H1 (cell line): ENCODE measurements at regions not wholly inside any gene's neighbourhood (a gene's known extent, or its start where the extent isn't known, plus 50 kb on each side); places are given as distances from the start of the nearest gene placed in this dataset.
"Not testable (repeated sequence)": the region's sequence is repeated elsewhere in the genome, so short reads cannot be mapped to it uniquely, and the experiment has no call there.

Source experiments
- CTCF ChIA-PET: fragments of 300-600 bp; sonication (Branson Sonifier 250); formaldehyde crosslinking; loops from one replicate; lab custom pipeline; 2021; ENCODE audit not compliant: partially characterized antibody; lab: Charles Lee
- POLR2A ChIA-PET: fragments of 300-600 bp; sonication (Branson Sonifier 250); formaldehyde crosslinking; loops from one replicate; lab custom pipeline; 2021; ENCODE audit warnings: inconsistent platforms; ENCODE audit not compliant: partially characterized antibody; lab: Charles Lee
- DNase-seq, 2 experiments: peaks; one replicate each; pipeline versions ENCODE4 v3.0.0 to v3.0.0-alpha.2; 2010 to 2022; ENCODE audit warnings: low spot score in 2 of 2, low read depth in 1 of 2, mixed read lengths in 1 of 2
- FAIRE-seq: peaks from 2 replicates; lab custom pipeline; 2011; peaks lifted over from hg19 to GRCh38; lab: Jason Lieb, UNC
- H2AFZ ChIP-seq: 2 replicates; pipeline ENCODE4 v1.8.1; 2012; ENCODE audit warnings: low read length, inconsistent platforms
- H2AK5ac ChIP-seq: 2 replicates; pipeline ENCODE4 v1.6.1; 2013; ENCODE audit warnings: low read depth, low read length
- H2BK120ac ChIP-seq: replicated peaks from 2 replicates; pipeline ENCODE3; 2013; ENCODE audit warnings: low read depth, low read length, inconsistent platforms
- H2BK12ac ChIP-seq: 2 replicates; pipeline ENCODE4 v1.6.1; 2013; ENCODE audit warnings: low read depth, low read length
- H2BK15ac ChIP-seq: 2 replicates; pipeline ENCODE4 v1.6.1; 2013; ENCODE audit warnings: low read length
- H2BK20ac ChIP-seq: 2 replicates; pipeline ENCODE4 v1.6.1; 2013; ENCODE audit warnings: low read length
- H2BK5ac ChIP-seq: 2 replicates; pipeline ENCODE4 v1.6.1; 2013; ENCODE audit warnings: low read depth, low read length
- H3K14ac ChIP-seq: 2 replicates; pipeline ENCODE4 v1.6.1; 2013; ENCODE audit warnings: inconsistent platforms; ENCODE audit not compliant: insufficient read length
- H3K18ac ChIP-seq: 2 replicates; pipeline ENCODE4 v1.6.1; 2013; ENCODE audit warnings: low read length; ENCODE audit errors: extremely low read depth
- H3K23ac ChIP-seq: 2 replicates; pipeline ENCODE4 v1.6.1; 2013; ENCODE audit warnings: inconsistent platforms; ENCODE audit not compliant: insufficient read length
- H3K23me2 ChIP-seq: 2 replicates; pipeline ENCODE4 v1.6.1; 2013; ENCODE audit warnings: low read depth, low read length
- H3K27ac ChIP-seq: 2 replicates; pipeline ENCODE4 v1.6.1; 2011; ENCODE audit warnings: low read depth, low read length, inconsistent platforms
- H3K27me3 ChIP-seq, 4 experiments: replicated peaks in 1 of 4; 1 replicate in 1 of 4; 2 replicates in 3 of 4; pipeline versions ENCODE4 v1.6.1 to v1.8.1; 2011 to 2013; ENCODE audit warnings: low read length in 3 of 4, mild to moderate bottlenecking in 3 of 4, inconsistent platforms in 2 of 4, mixed read lengths in 2 of 4, moderate library complexity in 1 of 4; ENCODE audit not compliant: control insufficient read depth in 3 of 4, insufficient read depth in 3 of 4; ENCODE audit errors: extremely low read depth in 1 of 4
- H3K36me3 ChIP-seq, 4 experiments: 2 replicates each; pipeline versions ENCODE4 v1.6.1 to v1.8.1; 2011 to 2013; ENCODE audit warnings: mild to moderate bottlenecking in 4 of 4, low read length in 3 of 4, moderate library complexity in 2 of 4, control low read depth in 1 of 4, inconsistent platforms in 1 of 4; ENCODE audit not compliant: insufficient read depth in 4 of 4, control insufficient read depth in 2 of 4
- H3K4ac ChIP-seq: replicated peaks from 2 replicates; pipeline ENCODE3; 2013; ENCODE audit warnings: low read length, low read depth, mixed read lengths, inconsistent platforms; ENCODE audit not compliant: insufficient read length
- H3K4me1 ChIP-seq, 4 experiments: replicated peaks in 1 of 4; 1 replicate in 1 of 4; 2 replicates in 3 of 4; pipeline versions ENCODE4 v1.6.1 to v1.8.1; 2011 to 2013; ENCODE audit warnings: low read length in 3 of 4, inconsistent platforms in 2 of 4, mixed read lengths in 1 of 4; ENCODE audit not compliant: insufficient read depth in 4 of 4, control insufficient read depth in 3 of 4
- H3K4me2 ChIP-seq, 2 experiments: 2 replicates each; pipeline versions ENCODE4 v1.6.1 to v1.8.1; 2011 to 2013; ENCODE audit warnings: low read depth in 2 of 2, low read length in 2 of 2, control low read depth in 1 of 2, inconsistent platforms in 1 of 2, mild to moderate bottlenecking in 1 of 2; ENCODE audit not compliant: insufficient read depth in 1 of 2
- H3K4me3 ChIP-seq, 4 experiments: fragments of 200-600, 300-600 bp in 1 of 4; sonication (generic), shearing (Covaris generic), sonication (Bioruptor Twin) in 1 of 4; 2 replicates each; pipeline versions ENCODE4 v1.5.1 to v1.8.1; 2011 to 2016; ENCODE audit warnings: low read length in 4 of 4, low read depth in 3 of 4, control low read depth in 2 of 4, inconsistent platforms in 2 of 4, mild to moderate bottlenecking in 2 of 4, mixed read lengths in 1 of 4, moderate library complexity in 1 of 4; ENCODE audit not compliant: insufficient read depth in 2 of 4; ENCODE audit errors: extremely low read depth in 1 of 4
- H3K56ac ChIP-seq: replicated peaks from 2 replicates; pipeline ENCODE3; 2013; ENCODE audit warnings: low read depth, mild to moderate bottlenecking, mixed read lengths, low read length, inconsistent platforms; ENCODE audit not compliant: insufficient read length
- H3K79me1 ChIP-seq: 2 replicates; pipeline ENCODE4 v1.6.1; 2013; ENCODE audit warnings: low read depth, low read length, control low read depth
- H3K79me2 ChIP-seq, 2 experiments: 2 replicates each; pipeline versions ENCODE4 v1.6.1 to v1.8.1; 2012 to 2013; ENCODE audit warnings: low read length in 2 of 2, mild to moderate bottlenecking in 2 of 2, inconsistent platforms in 1 of 2; ENCODE audit not compliant: insufficient read depth in 2 of 2, control insufficient read depth in 1 of 2
- H3K9ac ChIP-seq, 4 experiments: replicated peaks in 1 of 4; 1 replicate in 1 of 4; 2 replicates in 3 of 4; pipeline versions ENCODE4 v1.6.1 to v1.8.1; 2011 to 2013; ENCODE audit warnings: low read depth in 3 of 4, low read length in 3 of 4, control low read depth in 2 of 4, mild to moderate bottlenecking in 2 of 4, moderate library complexity in 2 of 4, inconsistent platforms in 1 of 4; ENCODE audit errors: extremely low read depth in 1 of 4
- H3K9me3 ChIP-seq, 2 experiments: 2 replicates each; pipeline versions ENCODE4 v1.6.1 to v1.8.1; 2012 to 2013; ENCODE audit warnings: mild to moderate bottlenecking in 2 of 2, moderate library complexity in 2 of 2, control low read depth in 1 of 2, inconsistent platforms in 1 of 2, low read depth in 1 of 2, low read length in 1 of 2, mixed read lengths in 1 of 2; ENCODE audit not compliant: insufficient read depth in 2 of 2
- H4K20me1 ChIP-seq, 2 experiments: replicated peaks in 1 of 2; 2 replicates each; pipeline versions ENCODE3 to v1.8.1; 2011 to 2013; ENCODE audit warnings: inconsistent platforms in 2 of 2, low read length in 2 of 2, mild to moderate bottlenecking in 1 of 2; ENCODE audit not compliant: insufficient read depth in 2 of 2, control insufficient read depth in 1 of 2
- H4K5ac ChIP-seq: 2 replicates; pipeline ENCODE4 v1.6.1; 2013; ENCODE audit warnings: low read length, low read depth, mixed read lengths, inconsistent platforms; ENCODE audit not compliant: insufficient read length
- H4K8ac ChIP-seq: 2 replicates; pipeline ENCODE4 v1.8.0; 2013; ENCODE audit warnings: mild to moderate bottlenecking, moderate library complexity, low read length, inconsistent platforms; ENCODE audit not compliant: insufficient read depth; ENCODE audit errors: extremely low read depth
- H4K91ac ChIP-seq: replicated peaks from 2 replicates; pipeline ENCODE3; 2013; ENCODE audit warnings: low read length, mixed read lengths, inconsistent platforms; ENCODE audit not compliant: insufficient read length
- CBX8 ChIP-seq: fragments of 300-800, 300-1000 bp; sonication (generic); IDR thresholded peaks from 2 replicates; pipeline ENCODE4 v1.7.1; 2016; ENCODE audit warnings: low read depth, low read length, borderline replicate concordance
- WGBS, 2 experiments: shearing (Covaris generic) in 1 of 2; methylation state at CpG; one replicate each; pipeline versions ENCODE4 v1.1.6 to v1.1.7; 2013 to 2015; ENCODE audit warnings: low lambda C conversion rate in 2 of 2, mixed read lengths in 2 of 2, inconsistent platforms in 1 of 2, low coverage in 1 of 2, missing lambda C conversion rate in 1 of 2; ENCODE audit not compliant: insufficient replicate concordance in 2 of 2, insufficient coverage in 1 of 2, insufficient read length in 1 of 2; ENCODE audit errors: extremely low coverage in 1 of 2, missing lambda C conversion rate in 1 of 2; 5-methylcytosine and 5-hydroxymethylcytosine counted together

DNA sequence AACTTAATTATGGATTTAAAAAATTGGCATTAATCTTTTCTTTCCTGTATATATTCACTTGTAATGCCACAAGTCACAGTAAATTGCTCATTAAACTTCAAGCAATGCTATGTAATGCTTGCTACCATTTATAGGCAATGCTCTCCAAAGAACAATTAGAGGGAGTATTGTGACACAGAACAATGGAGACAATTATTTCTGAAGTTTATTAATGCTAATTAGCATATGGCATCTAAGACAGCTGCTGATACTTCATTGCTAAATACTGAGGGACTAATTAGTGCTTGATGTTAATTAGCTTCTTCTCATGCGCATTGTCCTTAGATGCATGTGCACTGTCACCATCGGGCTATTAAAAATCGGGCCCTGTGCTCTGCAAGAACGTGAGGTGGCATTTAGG is 1012.8 kb downstream of the SOCS6 start:
- ChIA-PET CTCF (no interaction called here), POLR2A (no interaction called here)
- H2BK5ac ChIP-seq = no peak overlapping the region
- no peak overlapping the region for H2BK120ac ChIP-seq
- H3K14ac ChIP-seq = no peak overlapping the region
- H3K4me1 ChIP-seq = no peaks in the 10 kb centered on the region
- H3K23me2 ChIP-seq = no peaks in the 10 kb centered on the region
- H3K18ac ChIP-seq = no peak overlapping the region
- no peak overlapping the region for H2AK5ac ChIP-seq
- peaks cover 43 to 54% of the 10 kb centered on the region in 2 experiments for H3K9me3 ChIP-seq
- no peak overlapping the region for H4K8ac ChIP-seq
- H3K4me2 ChIP-seq = no peak overlapping the region
- no peak overlapping the region for H3K4me3 ChIP-seq
- H3K23ac ChIP-seq = no peak overlapping the region
- H4K91ac ChIP-seq = no peak overlapping the region
- FAIRE-seq (no peak), DNase-seq (no peak)
- no peaks in the 10 kb centered on the region for H3K79me1 ChIP-seq
- no peak overlapping the region for H2BK15ac ChIP-seq
- H4K20me1 ChIP-seq = peaks cover 0 to 2% of the 10 kb centered on the region in 2 experiments
- no peak overlapping the region for H3K9ac ChIP-seq
- no peaks in the 10 kb centered on the region for H3K36me3 ChIP-seq
- no peak overlapping the region for H3K56ac ChIP-seq
- H3K27ac ChIP-seq = no peak overlapping the region
- no peak overlapping the region for H2BK12ac ChIP-seq
- H2AFZ ChIP-seq = no peak overlapping the region
- H2BK20ac ChIP-seq = no peak overlapping the region
- no peak overlapping the region for H4K5ac ChIP-seq
- no peaks in the 10 kb centered on the region for H3K79me2 ChIP-seq
- WGBS, 2 experiments = 77% methylated on average over 4 of the region's 4 CpGs; no CpG with 5 or more reads in 1 of the 2 experiments
- H3K4ac ChIP-seq = no peak overlapping the region
- TF ChIP-seq CBX8 = no peak
- H3K27me3 ChIP-seq = peaks cover 0 to 47% (median 0%) of the 10 kb centered on the region in 4 experiments; a peak in 1 of 7 replicates

GRCh38 chr18:71294201-71294600 is 1005.4 kb downstream of the SOCS6 start:
- H3K4ac ChIP-seq, POLR2A ChIA-PET, H3K27ac ChIP-seq, H4K5ac ChIP-seq, H4K91ac ChIP-seq, H2BK20ac ChIP-seq, H3K23me2 ChIP-seq, H3K79me1 ChIP-seq, CTCF ChIA-PET, H4K20me1 ChIP-seq, H3K27me3 ChIP-seq, H2BK15ac ChIP-seq, H2BK5ac ChIP-seq, H3K4me2 ChIP-seq, FAIRE-seq, H3K36me3 ChIP-seq, H2AK5ac ChIP-seq, DNase-seq, H4K8ac ChIP-seq, H2BK12ac ChIP-seq, H3K18ac ChIP-seq, H2BK120ac ChIP-seq, H3K14ac ChIP-seq, H3K79me2 ChIP-seq, H2AFZ ChIP-seq, H3K4me3 ChIP-seq, H3K4me1 ChIP-seq, H3K56ac ChIP-seq, H3K9ac ChIP-seq, H3K23ac ChIP-seq: not testable (repeated sequence)
- WGBS, 2 experiments = 63% methylated on average over 3 of the region's 3 CpGs; no CpG with 5 or more reads in 1 of the 2 experiments
- peaks cover 40 to 53% of the 10 kb centered on the region in 2 experiments for H3K9me3 ChIP-seq
